ENCODE measurements at regions not wholly inside any gene's neighbourhood (a gene's known extent, or its start where the extent isn't known, plus 50 kb on each side); places are given as distances from the start of the nearest gene placed in this dataset.

- TF ChIP-seq, protein P1, sequence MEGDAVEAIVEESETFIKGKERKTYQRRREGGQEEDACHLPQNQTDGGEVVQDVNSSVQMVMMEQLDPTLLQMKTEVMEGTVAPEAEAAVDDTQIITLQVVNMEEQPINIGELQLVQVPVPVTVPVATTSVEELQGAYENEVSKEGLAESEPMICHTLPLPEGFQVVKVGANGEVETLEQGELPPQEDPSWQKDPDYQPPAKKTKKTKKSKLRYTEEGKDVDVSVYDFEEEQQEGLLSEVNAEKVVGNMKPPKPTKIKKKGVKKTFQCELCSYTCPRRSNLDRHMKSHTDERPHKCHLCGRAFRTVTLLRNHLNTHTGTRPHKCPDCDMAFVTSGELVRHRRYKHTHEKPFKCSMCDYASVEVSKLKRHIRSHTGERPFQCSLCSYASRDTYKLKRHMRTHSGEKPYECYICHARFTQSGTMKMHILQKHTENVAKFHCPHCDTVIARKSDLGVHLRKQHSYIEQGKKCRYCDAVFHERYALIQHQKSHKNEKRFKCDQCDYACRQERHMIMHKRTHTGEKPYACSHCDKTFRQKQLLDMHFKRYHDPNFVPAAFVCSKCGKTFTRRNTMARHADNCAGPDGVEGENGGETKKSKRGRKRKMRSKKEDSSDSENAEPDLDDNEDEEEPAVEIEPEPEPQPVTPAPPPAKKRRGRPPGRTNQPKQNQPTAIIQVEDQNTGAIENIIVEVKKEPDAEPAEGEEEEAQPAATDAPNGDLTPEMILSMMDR (conservative IDR thresholded peaks at IDR 0.05) = no peak
- TF ChIP-seq EZH2 (IDR thresholded peaks at IDR 0.05; ENCODE audit: low read depth) = no peak
Observed at GRCh38 chr1:193558491-193559028, 372.1 kb upstream of the B3GALT2 start.

Data from PC-9 (cell line).